Stimulated activated CD4-positive, alpha-beta T cell treated with anti-CD3 and anti-CD28 coated beads, Interleukin-2, amount 100 ng/mL, for 24 hours (primary cell): ENCODE measurements at regions not wholly inside any gene's neighbourhood (a gene's known extent, or its start where the extent isn't known, plus 50 kb on each side); places are given as distances from the start of the nearest gene placed in this dataset.

Source experiments
- DNase-seq, 2 donors: peaks; one replicate each; pipeline ENCODE4 v3.0.0-alpha.2; 2020

- no peak for DNase-seq
These were observed 967.0 kb downstream of the UQCRFS1 start for GRCh38 chr19:28245937-28246336.

GRCh38 chr19:28244966-28245365 lies 968.0 kb downstream of the UQCRFS1 start:
- no peak for DNase-seq

GRCh38 chr19:28242317-28242927 lies 970.5 kb downstream of the UQCRFS1 start:
- DNase-seq: peak in 1 of 2 donors; percentile 2

GRCh38 chr19:28239270-28239669 lies 973.7 kb downstream of the UQCRFS1 start:
- no peak for DNase-seq

- no peak for DNase-seq
These were observed 974.6 kb downstream of the UQCRFS1 start for GRCh38 chr19:28238270-28238820.

- DNase-seq: no peak
These were observed 977.3 kb downstream of the UQCRFS1 start for GRCh38 chr19:28235606-28236125.

- no peak for DNase-seq
These were observed 978.3 kb downstream of the UQCRFS1 start for GRCh38 chr19:28234637-28235036.

- DNase-seq: no peak
These were observed 984.1 kb downstream of the UQCRFS1 start for GRCh38 chr19:28228854-28229253.

GRCh38 chr19:28224441-28224840 lies 988.5 kb downstream of the UQCRFS1 start:
- no peak for DNase-seq

GRCh38 chr19:28221736-28222135 lies 991.2 kb downstream of the UQCRFS1 start:
- DNase-seq: no peak

GRCh38 chr19:28218728-28219127 lies 994.2 kb downstream of the UQCRFS1 start:
- DNase-seq: no peak

- DNase-seq: no peak
These were observed 995.9 kb downstream of the UQCRFS1 start for GRCh38 chr19:28217022-28217421.

GRCh38 chr19:28213470-28214082 lies 999.4 kb downstream of the UQCRFS1 start:
- no peak for DNase-seq

- DNase-seq: no peak
These were observed 1002.1 kb downstream of the UQCRFS1 start for GRCh38 chr19:28210886-28211285.

GRCh38 chr19:28208745-28209144 lies 1004.2 kb downstream of the UQCRFS1 start:
- DNase-seq: no peak

- DNase-seq: no peak
These were observed 1005.7 kb downstream of the UQCRFS1 start for GRCh38 chr19:28207244-28207643.

GRCh38 chr19:28201462-28201943 lies 1011.4 kb downstream of the UQCRFS1 start:
- DNase-seq: no peak

- no peak for DNase-seq
These were observed 1013.6 kb downstream of the UQCRFS1 start for GRCh38 chr19:28199323-28199722.

GRCh38 chr19:28196961-28197360 lies 1016.0 kb downstream of the UQCRFS1 start:
- no peak for DNase-seq

GRCh38 chr19:28196101-28196500 lies 1016.9 kb downstream of the UQCRFS1 start:
- DNase-seq: no peak

- DNase-seq: no peak
These were observed 1027.3 kb downstream of the UQCRFS1 start for GRCh38 chr19:28185646-28186045.

GRCh38 chr19:28184997-28185396 lies 1028.0 kb downstream of the UQCRFS1 start:
- DNase-seq: no peak

- no peak for DNase-seq
These were observed 1036.8 kb downstream of the UQCRFS1 start for GRCh38 chr19:28176193-28176592.

- DNase-seq: no peak
These were observed 1041.0 kb downstream of the UQCRFS1 start for GRCh38 chr19:28171983-28172382.
